RWPE1 (cell line): ENCODE measurements at regions not wholly inside any gene's neighbourhood (a gene's known extent, or its start where the extent isn't known, plus 50 kb on each side); places are given as distances from the start of the nearest gene placed in this dataset.

ENCODE experiments used
- CTCF ChIA-PET: fragments of 350-600 bp; sonication (Branson Sonifier 250); formaldehyde crosslinking; extraction: SDS; loops from one replicate; lab custom pipeline; 2021; lab: Yijun Ruan, JAX
- POLR2A ChIA-PET: fragments of 400-600 bp; formaldehyde crosslinking; extraction: SDS; loops from one replicate; lab custom pipeline; 2020; ENCODE audit warnings: antibody characterized with exemption; ENCODE audit not compliant: low non-redundant PET; lab: Yijun Ruan, JAX
- DNase-seq: peaks from one replicate; pipeline ENCODE4 v3.0.0; 2012; ENCODE audit warnings: low spot score
- H3K27ac ChIP-seq: fragments of 450-650 bp; 2 replicates; pipeline ENCODE4 v1.5.1; 2017
- CTCF ChIP-seq: fragments of 450-650 bp; conservative IDR thresholded peaks from 2 replicates; pipeline ENCODE4 v1.5.1; 2017; ENCODE audit warnings: low read depth, mild to moderate bottlenecking

GRCh38 chr18:66833646-66834045, 229.8 kb upstream of the CDH19 start:
- DNase-seq, result no peak
- no peak for TF ChIP-seq CTCF
- ChIA-PET POLR2A (no interaction called here), CTCF (no interaction called here)
- H3K27ac ChIP-seq, result no peak overlapping the region

DNA sequence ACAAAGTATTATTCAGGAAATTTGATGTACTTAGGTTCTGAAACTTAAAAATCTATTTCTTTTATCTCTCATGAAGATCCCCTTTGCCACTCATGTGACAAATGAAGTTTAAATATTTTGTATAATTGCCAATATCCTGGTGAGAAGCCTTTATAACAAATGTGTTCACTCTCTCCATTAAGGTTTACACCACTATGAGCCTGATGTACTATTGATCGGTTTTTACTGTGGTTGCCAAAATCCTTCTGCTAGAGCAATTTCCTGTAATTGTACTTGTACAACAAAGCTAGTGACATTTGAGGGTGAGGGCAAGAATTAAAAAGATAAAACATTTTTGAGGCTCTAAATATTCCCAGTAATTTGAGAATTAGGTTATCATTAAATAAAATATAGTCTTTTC, 222.3 kb upstream of the CDH19 start:
- POLR2A ChIA-PET, result no interaction called here

DNA sequence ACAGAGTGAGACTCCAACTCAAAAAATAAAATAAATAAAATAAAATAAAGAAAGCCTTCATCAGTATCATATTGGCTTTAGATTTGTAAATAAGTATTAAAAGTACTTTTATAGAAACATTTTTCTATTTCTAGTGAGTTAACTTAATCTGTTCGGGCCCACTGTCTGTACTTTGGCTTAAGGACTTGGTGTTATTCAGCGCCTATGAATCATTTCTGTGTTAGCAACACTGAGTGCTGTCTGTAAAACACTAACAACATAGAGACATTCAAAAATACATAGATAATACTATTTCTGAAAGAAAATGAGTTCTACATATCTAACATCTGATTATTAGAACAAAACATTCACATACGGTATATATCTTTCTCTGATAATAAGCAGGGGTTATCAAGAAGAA, 221.5 kb upstream of the CDH19 start:
- ChIA-PET CTCF (no interaction called here), POLR2A (no interaction called here)
- no peak for DNase-seq
- TF ChIP-seq CTCF, result no peak
- H3K27ac ChIP-seq, result no peak overlapping the region

More for the DNA sequence above, 222.3 kb upstream of the CDH19 start:
- no peak for TF ChIP-seq CTCF
- H3K27ac ChIP-seq, result no peak overlapping the region
- CTCF ChIA-PET, result no interaction called here
- no peak for DNase-seq

GRCh38 chr18:66819235-66819634, 215.3 kb upstream of the CDH19 start:
- H3K27ac ChIP-seq, result no peak overlapping the region
- DNase-seq, result no peak
- POLR2A ChIA-PET, result no interaction called here
- TF ChIP-seq CTCF, result no peak
- CTCF ChIA-PET, result interaction anchor here (0.6 kb wide), 1 partner anchor 875 kb away, joined by 4 read pairs; no protein-coding TSS in a partner anchor

- ChIA-PET POLR2A (no interaction called here), CTCF (no interaction called here)
- no peak overlapping the region for H3K27ac ChIP-seq
- DNase-seq, result no peak
- no peak for TF ChIP-seq CTCF
Measured at GRCh38 chr18:66813138-66813537, 209.2 kb upstream of the CDH19 start.

- no peak for DNase-seq
- H3K27ac ChIP-seq, result no peak overlapping the region
- no peak for TF ChIP-seq CTCF
- ChIA-PET POLR2A (no interaction called here), CTCF (no interaction called here)
Measured at GRCh38 chr18:66795051-66795450, 191.2 kb upstream of the CDH19 start.

DNA sequence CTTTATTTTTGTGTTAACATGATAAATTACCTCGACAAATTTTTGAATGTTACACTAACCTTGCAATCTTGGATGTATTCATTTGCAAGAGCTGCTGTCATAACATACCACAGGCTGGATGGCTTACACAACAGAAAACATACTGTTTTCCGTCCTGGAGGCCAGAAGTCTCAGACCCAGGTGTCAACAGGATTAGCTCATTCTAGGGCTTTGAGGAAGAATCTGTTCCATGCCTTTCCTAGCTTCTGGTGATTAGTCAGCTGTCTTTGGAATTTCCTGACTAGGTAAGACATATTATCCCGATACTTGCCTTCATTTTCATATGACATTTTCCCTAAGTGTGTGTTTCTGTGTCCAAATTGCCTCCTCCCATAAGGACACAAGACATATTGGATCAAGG, 188.6 kb upstream of the CDH19 start:
- H3K27ac ChIP-seq, result no peak overlapping the region
- ChIA-PET POLR2A (no interaction called here), CTCF (no interaction called here)
- DNase-seq, result no peak
- no peak for TF ChIP-seq CTCF
